Ishikawa (cell line): ENCODE measurements at regions not wholly inside any gene's neighbourhood (a gene's known extent, or its start where the extent isn't known, plus 50 kb on each side); places are given as distances from the start of the nearest gene placed in this dataset.

Source experiments
- CEBPB ChIP-seq: IDR thresholded peaks from 2 replicates; pipeline ENCODE4 v1.6.1; 2012
- EP300 ChIP-seq: IDR thresholded peaks from 2 replicates; pipeline ENCODE4 v1.6.1; 2012; ENCODE audit warnings: borderline replicate concordance
- MAX ChIP-seq: IDR thresholded peaks from 2 replicates; pipeline ENCODE4 v1.6.1; 2012
- RAD21 ChIP-seq: IDR thresholded peaks from 2 replicates; pipeline ENCODE4 v1.6.1; 2012; ENCODE audit warnings: low read depth
- USF1 ChIP-seq: IDR thresholded peaks from 2 replicates; pipeline ENCODE4 v1.6.1; 2012

GRCh38 chr22:27331526-27332281 lies 469.9 kb downstream of the MN1 start:
- no peak for TF ChIP-seq EP300
- TF ChIP-seq MAX: no peak
- TF ChIP-seq RAD21: no peak
- no peak for TF ChIP-seq CEBPB
- no peak for TF ChIP-seq USF1
